DMS153 treated with DMSO at 0.1 percent for 48 hours (cell line): ENCODE measurements at regions not wholly inside any gene's neighbourhood (a gene's known extent, or its start where the extent isn't known, plus 50 kb on each side); places are given as distances from the start of the nearest gene placed in this dataset.

Source experiments
- DNase-seq: peaks from one replicate; lab custom pipeline; 2025; ENCODE audit not compliant: unreplicated experiment; lab: John Stamatoyannopoulos, UW

GRCh38 chr15:62567501-62567900, 402.4 kb upstream of the C2CD4B start:
- DNase-seq = no peak

DNA sequence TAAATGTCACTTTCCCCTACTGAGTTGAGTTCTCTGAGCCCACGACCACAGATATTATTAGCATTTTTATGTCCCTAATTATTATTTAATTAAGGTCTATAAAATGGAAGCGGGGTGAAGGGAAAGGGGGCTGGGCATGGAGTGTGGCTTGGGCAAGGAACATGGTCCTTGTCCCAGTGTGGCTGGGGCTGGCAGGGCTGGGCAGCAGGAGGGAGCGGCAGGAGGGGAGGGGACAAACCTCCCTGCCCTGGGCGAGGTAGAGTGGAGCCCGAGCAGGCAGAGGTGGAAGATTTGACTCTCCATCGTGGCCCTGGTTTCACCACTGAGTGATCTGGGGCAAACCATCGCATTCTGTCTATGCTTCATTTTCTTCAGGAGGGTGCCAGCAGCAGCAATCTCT, 402.9 kb upstream of the C2CD4B start:
- no peak for DNase-seq

- DNase-seq = no peak
These were observed 403.6 kb upstream of the C2CD4B start for GRCh38 chr15:62568702-62569101.

- DNase-seq = peak; percentile 74
These were observed 404.6 kb upstream of the C2CD4B start for GRCh38 chr15:62569460-62570404.

DNA sequence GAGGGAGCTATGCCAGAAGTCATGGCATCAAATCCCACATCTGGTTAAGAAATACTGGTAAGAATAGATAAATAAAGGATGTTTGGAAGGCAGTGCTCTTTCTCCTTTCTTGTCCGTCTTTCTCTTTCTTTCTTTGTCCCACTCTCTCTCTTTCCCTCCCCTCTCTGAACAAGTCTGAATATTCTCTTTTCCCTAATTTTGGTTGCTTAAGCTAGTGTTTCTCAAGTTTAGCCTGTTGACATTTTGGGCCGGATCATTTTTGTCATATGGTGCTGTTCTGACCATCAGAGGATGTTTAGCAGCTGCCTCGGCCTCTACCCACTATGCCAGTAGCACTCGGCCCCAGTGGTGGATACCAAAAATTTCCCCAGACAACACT, 405.3 kb upstream of the C2CD4B start:
- no peak for DNase-seq

DNA sequence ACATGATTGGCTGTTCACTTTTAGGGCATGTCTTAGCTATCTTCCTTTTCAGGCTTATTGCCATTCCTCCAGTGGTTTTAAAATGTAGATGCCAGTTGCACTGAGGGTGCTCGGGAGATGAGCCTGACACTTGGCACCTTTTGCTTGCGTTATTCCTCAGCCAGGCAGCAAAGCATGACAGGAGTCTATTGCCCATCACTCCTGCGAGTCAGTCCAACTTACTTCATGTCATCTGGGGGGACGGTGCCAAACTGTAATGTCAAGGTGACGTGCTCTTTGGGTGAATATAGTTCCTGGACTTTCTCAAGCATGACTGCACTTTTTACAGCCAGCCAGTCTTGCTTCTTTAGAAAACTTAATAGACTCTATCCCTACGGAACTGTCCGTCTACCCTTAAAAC, 406.0 kb upstream of the C2CD4B start:
- no peak for DNase-seq

DNA sequence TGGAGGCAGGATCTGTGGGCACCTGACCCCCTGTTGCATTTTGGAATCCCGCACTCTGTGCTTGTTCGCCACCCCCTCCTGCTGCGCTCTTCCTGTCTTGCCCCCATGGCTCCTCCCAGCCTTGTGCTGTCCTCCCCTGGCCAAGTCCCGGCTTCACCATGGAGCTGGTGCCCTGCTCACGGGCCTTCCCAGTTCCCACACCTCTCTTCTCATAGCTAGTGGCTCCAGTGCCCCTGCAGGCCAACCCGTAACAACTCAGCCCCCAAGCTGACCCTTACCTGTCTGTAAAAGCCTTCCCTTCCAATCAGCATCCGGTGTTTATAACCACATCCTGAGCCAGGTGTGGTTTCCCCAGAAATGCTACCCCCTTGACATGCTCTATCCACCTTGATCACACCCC, 407.7 kb upstream of the C2CD4B start:
- DNase-seq = no peak

GRCh38 chr15:62573876-62574275, 408.8 kb upstream of the C2CD4B start:
- DNase-seq = no peak

- DNase-seq = no peak
These were observed 413.5 kb upstream of the C2CD4B start for GRCh38 chr15:62578546-62578945.

- DNase-seq = no peak
These were observed 413.9 kb upstream of the C2CD4B start for GRCh38 chr15:62578960-62579359.

DNA sequence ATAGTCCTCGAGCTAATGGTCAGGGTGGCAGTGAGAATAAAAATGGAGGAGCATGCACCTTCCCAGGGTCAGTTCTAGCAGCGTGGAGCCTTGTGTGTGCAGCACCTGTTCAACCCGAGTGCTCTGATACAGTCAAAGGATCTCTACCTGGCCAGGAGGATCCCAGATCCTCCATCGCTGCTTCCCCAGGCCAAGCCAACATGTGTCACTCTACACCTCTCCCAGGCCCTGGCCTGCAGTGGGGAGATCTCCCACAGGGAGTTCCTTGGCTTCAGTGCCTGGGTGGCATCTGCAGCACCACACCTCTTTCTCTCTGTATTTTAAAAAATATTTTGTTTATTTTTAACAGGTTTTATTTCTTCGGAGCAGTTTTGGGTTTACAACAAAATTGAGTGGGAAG, 414.8 kb upstream of the C2CD4B start:
- no peak for DNase-seq

DNA sequence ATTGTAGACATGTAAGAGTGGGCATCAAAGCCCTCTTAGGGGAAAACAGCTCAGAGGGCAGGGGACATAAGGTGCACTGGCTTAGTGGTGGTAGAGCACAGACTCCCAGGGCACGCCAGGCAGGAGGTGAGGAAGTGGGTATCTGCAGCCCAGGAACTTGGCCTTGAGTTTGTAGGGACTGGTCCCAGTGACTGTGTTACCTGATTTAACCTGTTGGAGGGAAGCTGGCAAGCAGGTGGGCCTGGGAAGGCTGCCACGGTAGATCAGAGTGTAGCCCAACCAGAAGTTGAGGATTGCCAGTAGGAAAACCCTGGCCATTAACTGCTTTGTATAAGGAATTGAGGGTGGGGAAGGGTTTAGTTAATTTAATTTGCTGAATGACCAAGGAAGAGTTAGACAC, 417.5 kb upstream of the C2CD4B start:
- DNase-seq = no peak

GRCh38 chr15:62584301-62585235, 419.5 kb upstream of the C2CD4B start:
- no peak for DNase-seq

DNA sequence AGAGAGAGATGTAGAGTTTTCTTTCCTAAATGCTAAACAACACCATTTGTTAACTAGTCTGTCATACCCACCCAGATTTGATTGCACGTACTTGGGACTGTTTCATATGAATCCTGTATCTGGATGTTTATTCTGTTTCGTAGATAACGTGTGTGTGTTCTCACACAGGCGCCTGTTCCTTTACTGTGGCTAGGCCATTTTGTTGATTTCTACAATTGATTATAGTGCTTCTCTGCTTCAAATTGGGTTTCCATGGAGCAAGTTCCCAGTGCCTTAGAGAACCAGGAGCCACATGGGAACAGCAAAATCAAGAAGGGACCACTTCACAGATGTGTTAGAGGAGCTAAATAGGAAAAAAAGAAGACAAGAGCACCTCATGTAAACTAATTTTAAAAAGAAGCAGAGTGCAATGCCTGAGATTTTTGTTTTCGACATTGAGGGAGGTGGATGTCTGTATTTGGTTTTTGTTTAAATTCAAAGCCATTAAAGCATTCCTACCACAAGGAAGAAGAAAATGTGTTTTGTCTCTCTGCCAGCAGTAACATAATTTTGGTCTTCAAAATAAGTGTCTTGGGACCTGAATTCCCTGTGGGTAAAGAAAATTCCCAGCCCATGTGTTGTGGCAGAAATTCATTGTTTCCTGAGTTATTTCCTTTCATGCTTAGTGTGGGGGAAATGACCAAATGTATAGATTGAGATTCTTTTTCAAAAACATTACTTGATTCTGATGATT, 424.0 kb upstream of the C2CD4B start:
- DNase-seq = no peak

- DNase-seq = no peak
These were observed 427.1 kb upstream of the C2CD4B start for GRCh38 chr15:62591842-62592838.

DNA sequence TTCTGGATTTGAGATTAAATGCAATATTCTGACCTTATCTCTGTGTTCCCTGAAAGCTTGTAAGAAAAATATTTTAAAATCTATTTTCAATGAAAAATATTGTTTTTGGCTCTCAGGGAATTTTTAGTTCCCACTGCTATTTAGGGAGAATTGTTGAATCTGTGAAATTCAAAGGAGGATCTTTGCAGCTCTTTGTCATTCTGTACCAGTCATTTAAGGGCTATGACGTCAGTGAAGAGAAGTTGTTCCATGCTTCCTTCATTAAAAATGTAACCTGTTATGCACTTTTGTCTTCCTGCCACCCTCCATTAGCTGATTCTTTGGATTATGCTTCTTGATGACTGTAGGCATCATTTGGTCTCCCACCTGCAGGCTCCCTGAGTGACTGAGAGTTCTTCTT, 427.8 kb upstream of the C2CD4B start:
- no peak for DNase-seq

DNA sequence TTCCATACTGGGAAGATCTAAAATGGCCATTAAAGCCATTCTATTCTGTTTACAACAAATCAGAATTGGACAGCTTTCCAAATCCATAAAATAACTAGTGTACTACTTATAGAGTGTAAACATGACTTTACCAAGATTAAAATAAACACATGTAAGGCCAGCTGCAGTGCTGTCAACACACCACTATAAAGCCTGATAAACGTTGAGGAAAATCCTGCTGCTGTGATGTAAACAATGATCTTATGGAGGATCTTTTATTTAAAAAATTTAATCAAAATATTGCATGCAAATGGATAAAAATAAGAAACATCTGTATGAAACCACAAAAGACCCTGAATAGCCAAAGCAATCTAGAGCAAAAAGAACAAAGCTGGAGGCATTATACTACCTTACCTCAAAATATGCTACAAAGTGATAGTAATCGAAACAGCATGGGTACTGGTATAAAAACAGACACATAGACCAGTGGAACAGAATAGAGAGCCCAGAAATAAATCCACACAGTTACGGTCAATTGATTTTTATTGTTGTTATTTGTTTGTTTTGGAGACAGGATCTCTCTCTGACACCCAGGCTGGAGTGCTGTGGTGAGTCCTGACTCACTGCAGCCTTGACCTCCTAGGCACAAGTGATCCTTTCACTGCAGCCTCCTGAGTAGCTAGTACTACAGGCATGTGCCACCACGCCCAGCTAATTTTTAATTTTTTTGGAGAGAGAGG, 428.8 kb upstream of the C2CD4B start:
- DNase-seq = peak; percentile 0

GRCh38 chr15:62598217-62598616, 433.1 kb upstream of the C2CD4B start:
- DNase-seq = no peak
